K562 (cell line): ENCODE measurements at regions not wholly inside any gene's neighbourhood (a gene's known extent, or its start where the extent isn't known, plus 50 kb on each side); places are given as distances from the start of the nearest gene placed in this dataset.
"Not testable (repeated sequence)": the region's sequence is repeated elsewhere in the genome, so short reads cannot be mapped to it uniquely, and the experiment has no call there.

Experiments used
- ATAC-seq: fragments of 200-7000 bp; cut with Tn5 transposase; 3 replicates; pipeline ENCODE4 v1.9.1; 2020; ENCODE audit warnings: moderate library complexity
- BruUV-seq: library from RNA; stranded (reverse); fragments of 400-500 nt; replicated peaks from 2 replicates; lab custom pipeline; 2021; lab: Mats Ljungman, UMichigan
- CTCF ChIA-PET: fragments of 300-600 bp; formaldehyde crosslinking; extraction: SDS; loops from one replicate; lab custom pipeline; 2021; ENCODE audit warnings: low intra/inter-chr PET ratio; lab: Yijun Ruan, JAX
- POLR2A ChIA-PET: fragments of 300-600, 350-650 bp; sonication (Branson Sonifier 250); formaldehyde crosslinking; extraction: SDS; loops from one replicate; lab custom pipeline; 2021; ENCODE audit warnings: antibody characterized with exemption, inconsistent platforms; lab: Yijun Ruan, JAX
- DNase-seq, 4 experiments: peaks; one replicate each; pipeline versions ENCODE4 v3.0.0 to v3.0.0-alpha.2; 2011 to 2018; ENCODE audit warnings: low spot score in 3 of 4, mixed read lengths in 3 of 4; ENCODE audit errors: extremely low read depth in 1 of 4
- FAIRE-seq: peaks from 2 replicates; lab custom pipeline; 2011; peaks lifted over from hg19 to GRCh38; lab: Jason Lieb, UNC
- H2AFZ ChIP-seq: 2 replicates; pipeline ENCODE4 v1.6.0; 2011; ENCODE audit warnings: low read depth, low read length, control low read depth, inconsistent platforms
- H3K27ac ChIP-seq: fragments of 200-600 bp; 3 replicates; pipeline ENCODE4 v1.8.0; 2011; ENCODE audit warnings: low read depth, mild to moderate bottlenecking, control low read depth, inconsistent platforms, low read length, moderate library complexity, mixed read lengths; ENCODE audit errors: extremely low read depth
- H3K27me3 ChIP-seq, 2 experiments: fragments of 300-600 bp in 1 of 2; 2 replicates in 1 of 2; 3 replicates in 1 of 2; pipeline versions ENCODE4 v1.6.0 to v1.8.0; 2011; ENCODE audit warnings: inconsistent platforms in 2 of 2, low read length in 2 of 2, mild to moderate bottlenecking in 1 of 2, mixed read lengths in 1 of 2, moderate library complexity in 1 of 2; ENCODE audit not compliant: control insufficient read depth in 2 of 2, insufficient read depth in 2 of 2
- H3K36me3 ChIP-seq: fragments of 300-600 bp; 3 replicates; pipeline ENCODE4 v1.8.0; 2011; ENCODE audit warnings: mild to moderate bottlenecking, low read length, inconsistent platforms; ENCODE audit not compliant: control insufficient read depth, insufficient read depth
- H3K4me1 ChIP-seq, 2 experiments: fragments of 200-600 bp in 1 of 2; replicated peaks in 1 of 2; 2 replicates in 1 of 2; 3 replicates in 1 of 2; pipeline versions ENCODE4 v1.5.1 to v1.8.0; 2011; ENCODE audit warnings: inconsistent platforms in 2 of 2, low read length in 2 of 2, mild to moderate bottlenecking in 1 of 2, mixed read lengths in 1 of 2, moderate library complexity in 1 of 2; ENCODE audit not compliant: control insufficient read depth in 2 of 2, insufficient read depth in 2 of 2
- H3K4me2 ChIP-seq: 2 replicates; pipeline ENCODE4 v1.6.1; 2011; ENCODE audit warnings: low read length, control low read depth, inconsistent platforms, mixed read lengths; ENCODE audit not compliant: insufficient read depth
- H3K4me3 ChIP-seq: fragments of 200-600 bp; sonication (generic), shearing (Covaris generic); 2 replicates; pipeline ENCODE4 v1.5.1; 2016; ENCODE audit warnings: control low read depth, inconsistent platforms
- H3K79me2 ChIP-seq: fragments of 200-600 bp; 3 replicates; pipeline ENCODE4 v1.8.0; 2011; ENCODE audit warnings: low read length, inconsistent platforms; ENCODE audit not compliant: control insufficient read depth, insufficient read depth
- H3K9ac ChIP-seq, 2 experiments: 2 replicates each; pipeline versions ENCODE4 v1.6.0 to v1.6.1; 2011; ENCODE audit warnings: low read depth in 2 of 2, low read length in 2 of 2, control low read depth in 1 of 2, inconsistent platforms in 1 of 2, mild to moderate bottlenecking in 1 of 2, mixed read lengths in 1 of 2; ENCODE audit not compliant: insufficient read depth in 1 of 2
- H3K9me1 ChIP-seq: one replicate; pipeline ENCODE4 v1.6.0; 2011; ENCODE audit warnings: inconsistent platforms, mild to moderate bottlenecking, low read length, moderate library complexity; ENCODE audit not compliant: control insufficient read depth, insufficient read depth
- H3K9me3 ChIP-seq: replicated peaks from 2 replicates; pipeline ENCODE4 v1.5.1; 2011; ENCODE audit warnings: low read depth, low read length, inconsistent platforms; ENCODE audit not compliant: control insufficient read depth, insufficient read depth
- H4K20me1 ChIP-seq: replicated peaks from 2 replicates; pipeline ENCODE4 v1.6.1; 2011; ENCODE audit warnings: low read length, inconsistent platforms, mixed read lengths; ENCODE audit not compliant: control insufficient read depth, insufficient read depth
- ASH1L ChIP-seq: fragments of 450-650 bp; IDR thresholded peaks from 2 replicates; pipeline ENCODE4 v1.6.1; 2018; ENCODE audit warnings: borderline replicate concordance, mild to moderate bottlenecking, low read depth; ENCODE audit not compliant: partially characterized antibody
- CBFA2T3 ChIP-seq: fragments of 450-650 bp; IDR thresholded peaks from 2 replicates; pipeline ENCODE4 v1.6.1; 2017
- KDM5B ChIP-seq: fragments of 200-600 bp; sonication (generic); IDR thresholded peaks from 2 replicates; pipeline ENCODE4 v1.6.1; 2012; ENCODE audit warnings: low read depth, mild to moderate bottlenecking, moderate library complexity, low read length, control low read depth, inconsistent platforms; ENCODE audit not compliant: insufficient replicate concordance
- MTA3 ChIP-seq: fragments of 450-650 bp; formaldehyde crosslinking; IDR thresholded peaks from 2 replicates; pipeline ENCODE4 v1.6.1; 2017; ENCODE audit warnings: mild to moderate bottlenecking, borderline replicate concordance
- NFIX ChIP-seq: fragments of 250-450 bp; sonication (Bioruptor Pico); IDR thresholded peaks from 2 replicates; pipeline ENCODE4 v1.4.0; 2020; ENCODE audit warnings: low read depth, mild to moderate bottlenecking, moderate library complexity
- NFYB ChIP-seq: IDR thresholded peaks from 2 replicates; pipeline ENCODE4 v1.6.1; 2011; ENCODE audit warnings: mild to moderate bottlenecking, moderate library complexity; ENCODE audit not compliant: insufficient read length; ENCODE audit errors: extremely low read depth
- PML ChIP-seq: IDR thresholded peaks from 2 replicates; pipeline ENCODE4 v1.6.1; 2012; ENCODE audit warnings: low read length, inconsistent platforms
- POLR2A ChIP-seq: fragments of 450-650 bp; conservative IDR thresholded peaks from 2 replicates; pipeline ENCODE4 v1.6.1; 2016
- RBFOX2 ChIP-seq: fragments of 200-400 bp; formaldehyde crosslinking; IDR thresholded peaks from 2 replicates; pipeline ENCODE4 v1.6.1; 2017; ENCODE audit warnings: low read depth, mild to moderate bottlenecking, low read length, moderate library complexity
- RBM25 ChIP-seq: fragments of 200-400 bp; formaldehyde crosslinking; IDR thresholded peaks from 2 replicates; pipeline ENCODE4 v1.6.1; 2018; ENCODE audit warnings: low read length, low read depth, moderate library complexity; ENCODE audit not compliant: severe bottlenecking
- TAF1 ChIP-seq: IDR thresholded peaks from 2 replicates; pipeline ENCODE4 v1.6.1; 2011; ENCODE audit warnings: mild to moderate bottlenecking, low read length, moderate library complexity; ENCODE audit not compliant: insufficient read depth, control insufficient read depth, severe bottlenecking; ENCODE audit errors: extremely low read depth
- WGBS: fragments of 100-300 bp; shearing (Covaris generic); methylation state at CpG from one replicate; pipeline ENCODE4 v1.1.6; 2016; ENCODE audit warnings: low coverage, mixed read lengths; ENCODE audit not compliant: insufficient coverage; ENCODE audit errors: missing lambda C conversion rate; 5-methylcytosine and 5-hydroxymethylcytosine counted together
- in situ Hi-C: fragments of 300-500 bp; cut with MboI; formaldehyde crosslinking; loops from 4 replicates; pipeline ENCODE4 v1.15.0; 2018; ENCODE audit warnings: inconsistent platforms, mixed read lengths
- intact Hi-C: fragments of 100-400 bp; cut with micrococcal nuclease; formaldehyde crosslinking; loops from 2 replicates; pipeline ENCODE4 v1.14.2; 2022

- Histone ChIP-seq H3K79me2 (peaks cover 24% of the 10 kb centered on the region), H3K36me3 (no peaks in the 10 kb centered on the region), H3K9ac (peak overlapping the region; percentile 32 to 50; a peak in 3 of 4 replicates), H2AFZ (peak overlapping the region; percentile 10; the same call in 1 of the 2 replicates), H4K20me1 (no peaks in the 10 kb centered on the region), H3K27ac (peak overlapping the region; percentile 18; the same call in 1 of the 3 replicates), H3K27me3 (no peaks in the 10 kb centered on the region), H3K9me3 (no peaks in the 10 kb centered on the region), H3K9me1 (no peaks in the 10 kb centered on the region), H3K4me1 (peaks cover 0 to 6% of the 10 kb centered on the region in 2 experiments; a peak in 1 of 5 replicates), H3K4me3 (peak overlapping the region; percentile 34), H3K4me2 (peak overlapping the region; percentile 42)
- no peak for DNase-seq
- under 1% methylated on average over 7 of the region's 7 CpGs for WGBS
- intact Hi-C loops = loop anchor here (5.0 kb wide), 1 partner anchor 290 kb away; the partner anchor contains the start of gene UBE2E3
- no peak for FAIRE-seq
- peak; percentile 73 for ATAC-seq
- BruUV-seq = TSS peak; percentile 79
- in situ Hi-C loops = no loop called here
- ChIA-PET POLR2A (interaction anchor here (0.9 to 1.6 kb wide), 6 partner anchors 15 to 289 kb away, joined by 3 to 4 read pairs (median 3); no protein-coding TSS in a partner anchor), CTCF (no interaction called here)
- TF ChIP-seq NFIX (CRISPR knock-in tag) = no peak
- TF ChIP-seq NFYB = peak; percentile 74
- peak; percentile 14 for TF ChIP-seq RBM25
- no peak for TF ChIP-seq CBFA2T3
- no peak for TF ChIP-seq ASH1L
These were observed 288.1 kb upstream of the UBE2E3 start for GRCh38 chr2:180692322-180692721.

GRCh38 chr2:180691855-180692223, 288.6 kb upstream of the UBE2E3 start:
- FAIRE-seq, H4K20me1 ChIP-seq, in situ Hi-C loops, BruUV-seq, H3K27me3 ChIP-seq, H3K36me3 ChIP-seq, H3K9me1 ChIP-seq, H3K27ac ChIP-seq, H3K9me3 ChIP-seq, H3K4me1 ChIP-seq, CTCF ChIA-PET: not testable (repeated sequence)
- Histone ChIP-seq H3K9ac (peak overlapping the region in 1 of 2 experiments; percentile 32; a peak in 1 of 4 replicates), H3K4me3 (peak overlapping the region; percentile 34), H3K79me2 (peaks cover 24% of the 10 kb centered on the region), H3K4me2 (peak overlapping the region; percentile 42), H2AFZ (peak overlapping the region; percentile 10; the same call in 1 of the 2 replicates)
- DNase-seq (peak in 1 of 4 experiments; percentile 55), ATAC-seq (peak; percentile 31)
- 2% methylated on average over 15 of the region's 15 CpGs for WGBS
- intact Hi-C loops = loop anchor here (5.0 kb wide), 1 partner anchor 290 kb away; the partner anchor contains the start of gene UBE2E3
- POLR2A ChIA-PET = interaction anchor here (0.6 to 1.6 kb wide), 5 partner anchors 15 to 171 kb away, joined by 3 to 4 read pairs (median 3); no protein-coding TSS in a partner anchor
- TF ChIP-seq RBFOX2 = peak; percentile 73
- TF ChIP-seq NFYB = peak; percentile 55
- TF ChIP-seq PML = peak; percentile 22; the same call in 1 of the 2 replicates
- peak; percentile 68 for TF ChIP-seq KDM5B
- TF ChIP-seq TAF1 = peak; percentile 22
- peak; percentile 91 for TF ChIP-seq POLR2A
- peak; percentile 95 for TF ChIP-seq MTA3
